Stimulated activated CD4-positive, alpha-beta T cell treated with anti-CD3 and anti-CD28 coated beads, Interleukin-1b, Interleukin-23, amount 100 ng/mL, for 4 hours (primary cell): ENCODE measurements at regions not wholly inside any gene's neighbourhood (a gene's known extent, or its start where the extent isn't known, plus 50 kb on each side); places are given as distances from the start of the nearest gene placed in this dataset.
"Not testable (repeated sequence)": the region's sequence is repeated elsewhere in the genome, so short reads cannot be mapped to it uniquely, and the experiment has no call there.

ENCODE experiments used
- DNase-seq, 2 donors: peaks; one replicate each; pipeline ENCODE4 v3.0.0-alpha.2; 2020; ENCODE audit warnings: low read depth in 2 of 2

GRCh38 chr2:212777020-212777491 lies 238.5 kb upstream of the ERBB4 start:
- DNase-seq: no peak

DNA sequence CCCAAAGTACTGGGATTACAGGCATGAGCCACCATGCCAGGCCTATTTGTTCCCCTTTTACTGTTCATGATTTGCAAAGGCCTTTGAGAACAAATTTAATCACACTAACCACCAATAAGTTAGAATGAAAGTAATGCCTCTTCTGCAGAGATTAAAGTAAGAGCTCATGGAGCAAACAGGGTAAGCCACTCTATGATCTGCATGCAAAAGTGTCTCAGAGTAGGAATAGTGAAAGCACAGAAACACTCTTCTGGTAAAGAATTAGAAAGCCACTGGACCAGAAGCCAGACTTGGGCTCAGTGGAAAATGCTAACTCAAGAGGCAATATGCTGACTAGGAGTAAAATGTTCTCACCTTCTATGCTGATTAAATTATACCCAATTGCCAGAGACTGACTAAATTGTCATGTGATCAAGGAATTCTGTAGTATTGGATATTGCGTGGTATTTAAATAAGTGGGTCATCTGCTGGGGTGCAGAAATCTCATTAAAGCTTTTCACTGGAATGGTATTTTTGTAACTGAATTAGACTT lies 235.3 kb upstream of the ERBB4 start:
- DNase-seq: no peak

- no peak for DNase-seq
These were observed 231.6 kb upstream of the ERBB4 start for GRCh38 chr2:212770240-212770639.

GRCh38 chr2:212766921-212767320 lies 228.3 kb upstream of the ERBB4 start:
- no peak for DNase-seq

DNA sequence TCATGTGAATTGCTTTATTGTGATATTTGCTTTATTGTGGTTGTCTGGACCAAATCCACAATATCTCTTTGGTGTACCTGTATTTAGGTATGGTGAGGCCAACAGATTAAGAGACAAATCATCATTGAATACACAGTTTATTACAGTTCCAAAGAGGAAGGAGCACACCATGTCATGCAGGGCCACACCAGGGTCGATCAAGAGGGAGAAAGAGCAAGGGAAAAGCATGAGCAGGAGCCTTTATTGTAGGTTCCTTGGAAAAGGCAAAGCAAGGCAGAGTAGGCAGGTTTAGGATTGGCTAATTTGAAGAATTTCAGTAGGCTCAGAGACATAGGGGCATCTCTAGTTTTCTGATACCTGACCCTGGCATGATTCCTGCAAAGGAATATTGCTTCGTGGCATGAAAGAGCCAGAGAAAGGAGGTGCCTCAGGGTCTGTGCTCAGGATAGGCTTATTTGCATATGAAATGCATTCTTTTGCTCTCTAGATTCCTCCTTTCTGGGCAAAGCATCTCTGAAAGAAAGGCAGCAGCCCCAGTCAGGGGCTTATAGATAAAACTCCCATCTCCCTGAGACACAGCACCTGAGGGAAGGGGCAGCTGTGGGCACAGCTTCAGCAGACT lies 214.2 kb upstream of the ERBB4 start:
- DNase-seq: no peak

- no peak for DNase-seq
These were observed 206.8 kb upstream of the ERBB4 start for GRCh38 chr2:212745359-212745758.

DNA sequence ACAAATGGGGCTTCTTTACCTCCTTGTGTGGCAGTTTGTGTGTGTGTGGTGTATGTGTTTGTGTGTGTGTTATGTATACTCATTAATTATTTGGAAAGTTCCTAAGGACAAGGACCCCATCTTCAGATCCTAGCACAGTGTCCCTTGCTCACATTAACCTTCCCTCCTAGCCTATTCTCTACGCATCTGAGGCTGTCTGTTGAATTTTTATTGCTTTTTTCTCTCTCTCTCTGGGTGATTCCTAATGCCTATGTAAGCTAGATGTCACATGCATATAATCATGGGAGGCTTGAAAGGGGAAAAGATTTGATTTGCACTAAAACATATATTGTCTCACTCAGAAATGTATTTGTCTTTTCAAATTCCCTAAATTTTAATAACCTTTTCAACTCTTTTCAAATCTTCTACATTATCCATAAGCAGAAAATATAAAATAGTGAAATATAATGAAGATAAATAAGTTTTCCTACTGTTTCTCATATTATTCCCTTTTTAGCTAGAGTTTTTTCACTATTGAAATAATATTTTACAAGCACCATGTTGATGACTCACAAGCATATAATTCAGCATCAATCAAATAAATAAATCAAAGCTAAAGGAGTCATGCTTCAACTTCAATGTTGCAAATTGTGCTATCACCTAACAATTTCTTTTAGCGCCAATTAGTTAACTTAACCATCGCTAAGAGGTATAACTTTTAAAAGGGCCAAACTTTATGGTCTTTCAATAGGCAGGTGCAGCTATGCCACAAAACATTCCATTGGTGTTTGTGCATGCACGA lies 199.0 kb upstream of the ERBB4 start:
- DNase-seq: no peak

GRCh38 chr2:212736385-212736726 lies 197.8 kb upstream of the ERBB4 start:
- DNase-seq: no peak

DNA sequence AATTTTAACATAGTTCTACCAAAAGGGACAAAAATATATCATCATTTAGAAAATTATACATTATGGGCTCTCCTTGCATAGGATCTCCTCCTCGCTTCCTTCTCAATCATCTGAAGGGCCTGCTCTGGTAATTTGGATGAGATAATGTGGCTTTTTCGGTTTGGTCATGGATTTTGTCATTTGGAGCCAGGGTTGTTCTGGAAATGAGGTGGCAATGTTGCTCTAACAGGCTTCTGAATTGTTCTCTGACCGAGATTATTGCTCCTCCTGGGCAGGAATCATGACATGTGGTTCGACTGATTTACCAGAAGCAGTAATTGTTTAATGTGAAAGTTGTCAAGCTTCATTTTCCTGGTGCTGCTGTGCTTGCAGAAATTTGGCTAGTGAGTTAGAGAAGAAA lies 194.7 kb upstream of the ERBB4 start:
- no peak for DNase-seq

GRCh38 chr2:212732860-212733259 lies 194.3 kb upstream of the ERBB4 start:
- DNase-seq: no peak

DNA sequence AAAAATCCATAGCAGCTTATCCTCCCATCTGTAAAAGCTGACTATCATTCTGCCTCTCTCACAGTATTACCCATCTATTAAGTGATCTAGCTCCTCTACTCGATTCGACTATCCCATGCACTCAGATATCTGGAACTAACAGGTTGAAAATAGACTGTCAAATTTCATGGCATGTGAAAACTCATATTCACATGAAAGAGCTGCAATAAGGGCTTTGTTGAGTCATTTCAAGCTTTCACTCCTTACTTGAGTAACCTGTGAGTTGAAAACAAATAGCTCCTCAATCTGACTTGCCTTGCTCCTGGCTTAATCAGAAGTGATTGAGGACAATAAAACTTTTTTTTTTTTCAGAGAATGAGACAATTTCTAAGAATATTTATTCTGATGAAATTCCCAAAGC lies 192.4 kb upstream of the ERBB4 start:
- no peak for DNase-seq

DNA sequence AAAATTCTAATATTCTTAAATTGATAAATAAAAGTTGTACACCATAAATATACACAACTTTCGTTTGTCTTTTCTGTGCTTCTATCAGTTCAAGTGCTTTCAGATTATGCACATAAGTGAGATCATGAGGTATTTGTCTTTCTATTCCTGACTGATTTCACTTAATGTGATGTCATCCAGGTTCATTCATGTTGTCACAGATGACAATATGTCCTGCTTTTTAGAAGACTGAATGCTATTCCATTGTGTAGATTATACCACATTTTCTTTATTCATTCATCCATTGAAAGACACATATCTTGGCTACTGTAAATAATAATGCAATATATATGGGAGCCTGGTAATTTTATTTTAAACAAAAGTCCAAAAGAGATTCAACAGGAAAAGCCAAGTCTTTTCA lies 190.1 kb upstream of the ERBB4 start:
- DNase-seq: no peak

- DNase-seq: no peak
These were observed 189.1 kb upstream of the ERBB4 start for GRCh38 chr2:212727751-212728150.

GRCh38 chr2:212726403-212726802 lies 187.8 kb upstream of the ERBB4 start:
- DNase-seq: no peak

GRCh38 chr2:212725180-212725579 lies 186.6 kb upstream of the ERBB4 start:
- no peak for DNase-seq

DNA sequence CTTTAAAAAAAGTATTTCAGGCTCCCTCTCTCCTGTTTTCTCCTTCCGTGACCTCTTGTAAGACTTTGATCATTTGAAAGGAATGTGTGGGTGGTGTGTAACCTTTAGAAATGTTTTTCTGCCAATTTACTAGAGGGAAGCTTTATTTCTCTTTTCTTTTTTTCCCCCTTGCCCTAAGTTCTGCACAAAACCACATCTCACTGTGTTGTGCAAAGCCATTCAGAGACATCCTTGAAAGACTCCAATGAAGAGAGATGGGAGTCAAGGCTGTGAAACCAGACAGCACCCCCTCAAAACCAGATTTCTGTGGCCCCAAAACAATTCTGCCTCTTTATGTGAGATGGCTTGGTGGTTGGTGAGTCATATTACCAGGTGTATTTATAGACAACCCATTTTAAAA lies 184.6 kb upstream of the ERBB4 start:
- DNase-seq: no peak

DNA sequence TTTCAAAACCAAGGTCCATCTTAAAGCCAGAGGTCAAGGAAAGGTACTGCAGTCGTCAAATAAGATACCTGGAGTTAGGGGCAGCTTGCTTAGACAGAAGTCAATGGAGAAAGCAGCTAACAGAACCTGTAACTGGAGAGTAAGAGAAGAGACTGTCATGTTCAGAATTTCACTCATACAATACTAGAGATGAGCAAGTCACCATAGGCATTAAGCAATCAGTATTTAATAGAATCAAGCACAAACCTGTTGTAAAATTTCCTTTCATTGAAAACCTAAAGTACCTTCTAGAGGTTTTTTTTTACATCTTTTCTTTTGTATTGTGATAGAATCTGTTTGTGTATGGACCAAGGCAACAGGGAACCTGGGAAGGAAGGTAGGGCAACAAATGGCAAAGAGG lies 183.4 kb upstream of the ERBB4 start:
- DNase-seq: no peak

DNA sequence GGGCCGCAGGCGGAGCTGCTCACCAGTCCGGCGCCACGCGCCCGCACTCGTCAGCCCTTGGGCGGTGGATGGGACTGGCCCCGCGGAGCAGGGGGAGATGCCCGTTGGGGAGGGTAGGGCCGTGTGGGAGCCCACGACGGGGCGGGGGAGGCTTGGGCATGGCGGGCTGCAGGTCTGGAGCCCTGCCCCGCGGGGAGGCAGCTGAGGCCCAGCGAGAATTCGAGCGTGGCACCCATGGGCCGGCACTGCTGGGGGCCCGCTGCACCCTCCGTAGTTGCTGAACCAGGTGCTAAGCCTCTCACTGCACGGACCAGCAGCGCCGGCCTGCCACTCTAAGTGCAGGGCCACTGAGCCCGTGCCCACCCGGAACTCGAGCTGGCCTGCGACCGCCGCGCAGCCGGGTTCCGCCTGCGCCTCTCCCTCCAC lies 182.4 kb upstream of the ERBB4 start:
- no peak for DNase-seq

DNA sequence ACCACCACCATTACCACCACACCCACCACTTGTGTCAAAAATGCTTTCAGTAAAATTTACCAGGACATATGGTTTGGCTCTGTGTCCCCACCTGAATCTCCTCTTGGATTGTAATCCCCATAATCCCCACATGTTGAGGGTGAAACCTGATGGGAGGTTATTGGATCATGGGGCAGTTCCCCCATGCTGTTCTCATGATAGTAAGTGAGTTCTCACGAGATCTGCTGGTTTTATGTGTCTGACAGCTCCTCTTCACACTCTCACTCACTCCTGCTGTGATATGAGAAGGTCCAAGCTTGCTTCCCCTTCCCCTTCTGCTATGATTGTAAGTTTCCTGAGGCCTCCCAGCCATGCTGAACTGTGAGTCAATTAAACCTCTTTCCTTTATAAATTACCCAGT lies 176.8 kb upstream of the ERBB4 start:
- not testable (repeated sequence) for DNase-seq

- no peak for DNase-seq
These were observed 175.1 kb upstream of the ERBB4 start for GRCh38 chr2:212713681-212714080.

DNA sequence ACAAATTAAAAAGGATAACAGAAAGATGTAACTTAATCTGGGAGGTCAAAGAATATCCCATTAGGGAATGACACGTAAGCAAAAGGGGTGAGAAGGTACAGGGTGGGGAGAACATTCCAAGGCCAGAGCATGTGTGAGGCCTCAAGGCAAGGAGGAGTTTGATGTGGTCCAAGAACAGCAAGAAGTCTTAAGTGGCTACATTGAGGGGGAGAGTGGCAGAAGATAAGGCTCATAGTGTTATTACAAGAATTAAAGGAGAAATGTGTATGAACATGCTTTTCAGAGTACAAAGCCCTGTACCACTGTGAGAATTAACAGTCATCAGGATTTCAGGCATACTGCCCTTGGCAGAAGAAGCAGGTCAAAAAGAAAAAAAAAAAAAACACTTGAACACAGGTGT lies 174.4 kb upstream of the ERBB4 start:
- no peak for DNase-seq

DNA sequence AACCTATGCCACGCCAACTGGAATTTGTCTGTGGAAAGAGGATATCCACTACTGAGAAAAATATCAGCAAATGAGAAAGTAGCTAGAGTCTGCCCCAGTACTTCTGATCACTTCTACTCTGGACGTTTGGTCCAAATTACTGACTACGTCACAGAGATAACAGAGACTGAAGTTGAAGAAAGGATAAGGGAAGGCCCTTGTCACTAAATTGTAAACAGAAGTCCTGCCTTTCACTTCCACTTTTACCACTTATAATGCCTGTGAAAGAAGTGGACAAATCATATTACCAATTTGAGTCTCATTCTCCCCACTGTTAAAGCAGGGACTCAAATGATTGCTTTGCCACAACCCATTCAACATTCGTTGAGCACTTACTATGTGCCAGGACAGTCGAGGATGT lies 173.9 kb upstream of the ERBB4 start:
- DNase-seq: no peak

- DNase-seq: no peak
These were observed 173.3 kb upstream of the ERBB4 start for GRCh38 chr2:212711856-212712255.
